Cardiac muscle cell (in vitro differentiated cells and primary cell): ENCODE measurements at regions not wholly inside any gene's neighbourhood (a gene's known extent, or its start where the extent isn't known, plus 50 kb on each side); places are given as distances from the start of the nearest gene placed in this dataset.

Experiments
- DNase-seq, 2 donors: peaks; one replicate each; pipeline versions ENCODE4 v3.0.0 to v3.0.0-alpha.2; 2010 to 2017; ENCODE audit warnings: low read depth in 1 of 2, low spot score in 1 of 2
- H3K27ac ChIP-seq: fragments of 200-600 bp; sonication (generic); 2 replicates; pipeline ENCODE4 v1.5.1; 2016
- H3K27me3 ChIP-seq: fragments of 200-600 bp; sonication (generic); 2 replicates; pipeline ENCODE4 v1.6.0; 2016; ENCODE audit warnings: control low read depth
- H3K36me3 ChIP-seq: fragments of 200-600 bp; sonication (generic); 2 replicates; pipeline ENCODE4 v1.5.1; 2016; ENCODE audit warnings: control low read depth
- H3K4me1 ChIP-seq: fragments of 200-600 bp; sonication (generic); 2 replicates; pipeline ENCODE4 v1.8.1; 2017; ENCODE audit warnings: low read depth, mild to moderate bottlenecking, mixed run types
- H3K4me3 ChIP-seq: fragments of 200-600 bp; sonication (generic); 2 replicates; pipeline ENCODE4 v1.5.1; 2016; ENCODE audit warnings: mild to moderate bottlenecking
- H3K9me3 ChIP-seq: fragments of 200-600 bp; sonication (generic); 2 replicates; pipeline ENCODE4 v1.5.1; 2017; ENCODE audit warnings: low read depth, mild to moderate bottlenecking, control low read depth
- TF ChIP-seq, protein P1 (sequence below): IDR thresholded peaks from 2 replicates; pipeline ENCODE4 v1.5.1; 2012; ENCODE audit warnings: low read depth, mild to moderate bottlenecking, low read length

DNA sequence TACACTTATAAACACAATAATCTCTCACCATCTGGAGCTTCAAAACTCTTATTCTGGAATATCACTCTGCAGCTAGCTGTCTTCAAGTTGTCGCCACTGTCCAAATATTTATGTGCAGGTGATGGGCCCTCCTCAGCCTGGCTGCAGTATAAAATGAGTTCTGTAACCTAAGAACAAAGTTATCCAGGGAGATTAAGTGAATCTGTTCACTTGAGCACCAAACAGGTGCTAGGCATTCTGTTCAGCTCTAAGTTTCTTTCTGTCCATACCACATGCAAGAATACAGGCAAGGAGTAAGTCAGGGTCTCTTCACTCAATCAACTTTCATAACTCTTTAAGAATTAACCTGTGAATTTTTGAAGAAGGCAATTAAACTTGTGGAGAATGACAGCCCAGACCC lies 344.1 kb downstream of the PLK2 start:
- H3K4me3 ChIP-seq = no peak overlapping the region
- no peaks in the 10 kb centered on the region for H3K4me1 ChIP-seq
- TF ChIP-seq, protein P1, sequence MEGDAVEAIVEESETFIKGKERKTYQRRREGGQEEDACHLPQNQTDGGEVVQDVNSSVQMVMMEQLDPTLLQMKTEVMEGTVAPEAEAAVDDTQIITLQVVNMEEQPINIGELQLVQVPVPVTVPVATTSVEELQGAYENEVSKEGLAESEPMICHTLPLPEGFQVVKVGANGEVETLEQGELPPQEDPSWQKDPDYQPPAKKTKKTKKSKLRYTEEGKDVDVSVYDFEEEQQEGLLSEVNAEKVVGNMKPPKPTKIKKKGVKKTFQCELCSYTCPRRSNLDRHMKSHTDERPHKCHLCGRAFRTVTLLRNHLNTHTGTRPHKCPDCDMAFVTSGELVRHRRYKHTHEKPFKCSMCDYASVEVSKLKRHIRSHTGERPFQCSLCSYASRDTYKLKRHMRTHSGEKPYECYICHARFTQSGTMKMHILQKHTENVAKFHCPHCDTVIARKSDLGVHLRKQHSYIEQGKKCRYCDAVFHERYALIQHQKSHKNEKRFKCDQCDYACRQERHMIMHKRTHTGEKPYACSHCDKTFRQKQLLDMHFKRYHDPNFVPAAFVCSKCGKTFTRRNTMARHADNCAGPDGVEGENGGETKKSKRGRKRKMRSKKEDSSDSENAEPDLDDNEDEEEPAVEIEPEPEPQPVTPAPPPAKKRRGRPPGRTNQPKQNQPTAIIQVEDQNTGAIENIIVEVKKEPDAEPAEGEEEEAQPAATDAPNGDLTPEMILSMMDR = no peak
- H3K36me3 ChIP-seq = no peaks in the 10 kb centered on the region
- H3K27me3 ChIP-seq = no peaks in the 10 kb centered on the region
- H3K27ac ChIP-seq = no peak overlapping the region
- H3K9me3 ChIP-seq = no peaks in the 10 kb centered on the region
- DNase-seq = no peak

DNA sequence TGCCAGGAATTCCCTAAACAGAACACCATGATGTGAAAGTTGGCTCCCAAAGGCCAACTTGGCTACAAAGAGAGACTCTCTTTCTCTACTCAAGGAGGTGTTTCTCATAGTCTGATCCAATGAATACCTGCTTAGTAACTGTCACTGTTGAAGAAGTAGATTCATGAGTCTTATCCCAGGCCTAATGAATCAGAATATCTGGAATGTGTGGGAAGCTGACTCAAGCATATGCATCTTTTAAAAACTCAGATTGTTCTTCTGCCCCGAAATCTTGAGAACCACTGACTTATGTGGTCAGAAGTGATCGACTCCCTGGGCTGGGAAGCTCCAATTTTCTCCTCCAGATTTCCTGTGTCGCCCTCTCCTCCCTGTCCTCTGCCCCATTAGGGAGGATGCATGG lies 345.6 kb downstream of the PLK2 start:
- no peaks in the 10 kb centered on the region for H3K9me3 ChIP-seq
- no peak overlapping the region for H3K27ac ChIP-seq
- TF ChIP-seq, protein P1 = no peak
- no peak overlapping the region for H3K4me3 ChIP-seq
- H3K27me3 ChIP-seq = no peaks in the 10 kb centered on the region
- no peaks in the 10 kb centered on the region for H3K4me1 ChIP-seq
- no peaks in the 10 kb centered on the region for H3K36me3 ChIP-seq
- peak in 1 of 2 donors; percentile 32 for DNase-seq

DNA sequence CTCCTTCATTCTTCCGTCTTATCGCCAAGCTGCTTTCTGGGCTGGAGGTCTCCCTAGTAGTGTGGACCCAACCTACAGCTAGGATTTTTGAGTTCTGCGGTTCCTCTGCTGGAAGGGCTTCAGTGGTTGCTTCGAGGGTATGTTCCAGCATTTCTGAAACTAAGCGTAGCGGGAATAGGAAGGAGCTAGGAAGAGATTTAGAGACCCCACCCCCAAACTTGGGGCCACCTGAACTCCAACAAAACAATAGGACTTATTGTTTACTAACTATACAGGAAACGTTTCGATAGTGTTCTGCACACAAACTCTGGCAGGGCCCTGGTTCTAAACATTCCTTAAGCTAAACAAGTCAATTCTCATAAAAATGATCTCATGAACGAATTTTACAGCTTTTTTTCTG lies 346.7 kb downstream of the PLK2 start:
- Histone ChIP-seq H3K27ac (no peak overlapping the region), H3K27me3 (no peaks in the 10 kb centered on the region), H3K4me3 (no peak overlapping the region), H3K4me1 (no peaks in the 10 kb centered on the region), H3K36me3 (no peaks in the 10 kb centered on the region), H3K9me3 (no peaks in the 10 kb centered on the region)
- TF ChIP-seq, protein P1 = no peak
- DNase-seq = no peak

DNA sequence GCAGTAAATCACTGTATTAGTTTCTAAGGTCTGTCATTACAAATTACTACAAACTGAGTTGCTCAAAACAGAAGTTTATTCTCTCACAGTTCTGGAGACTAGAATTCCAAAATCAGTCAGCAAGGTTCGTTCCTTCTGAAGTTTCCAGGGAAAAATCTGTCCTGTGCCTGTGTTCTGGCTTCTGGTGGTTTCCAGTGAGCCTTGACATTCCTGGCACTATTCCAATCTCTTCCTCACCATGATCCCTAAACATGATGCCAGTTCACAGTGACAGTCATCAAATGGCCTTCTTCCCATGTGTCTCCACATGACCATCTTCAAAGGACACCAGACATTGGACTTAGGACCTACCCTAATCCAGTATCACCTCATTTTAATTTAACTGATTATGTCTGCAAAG lies 351.4 kb downstream of the PLK2 start:
- H3K9me3 ChIP-seq = no peaks in the 10 kb centered on the region
- no peak overlapping the region for H3K27ac ChIP-seq
- H3K4me3 ChIP-seq = no peak overlapping the region
- H3K36me3 ChIP-seq = no peaks in the 10 kb centered on the region
- DNase-seq = no peak
- TF ChIP-seq, protein P1 = no peak
- no peaks in the 10 kb centered on the region for H3K27me3 ChIP-seq
- H3K4me1 ChIP-seq = no peaks in the 10 kb centered on the region

DNA sequence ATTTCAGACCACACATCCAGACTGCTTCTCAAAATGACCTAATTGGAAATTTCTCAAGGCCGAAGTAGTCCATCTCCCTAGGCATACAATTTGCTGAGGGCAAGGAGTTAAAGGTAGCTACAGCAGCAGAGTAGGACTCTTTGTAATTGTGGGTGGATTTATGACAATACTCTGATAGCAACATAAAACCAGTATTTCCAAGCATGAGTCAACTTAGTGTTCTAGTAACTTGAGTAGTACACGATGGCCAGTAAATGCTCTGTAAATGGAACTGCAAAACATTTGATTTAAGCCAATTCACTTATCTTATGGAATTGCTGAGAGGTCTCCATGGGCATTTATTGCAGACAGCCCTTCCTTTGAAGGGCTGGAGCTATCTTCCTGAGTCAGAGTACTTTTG lies 352.2 kb downstream of the PLK2 start:
- H3K4me1 ChIP-seq = no peaks in the 10 kb centered on the region
- no peaks in the 10 kb centered on the region for H3K27me3 ChIP-seq
- no peaks in the 10 kb centered on the region for H3K9me3 ChIP-seq
- H3K27ac ChIP-seq = no peak overlapping the region
- no peak overlapping the region for H3K4me3 ChIP-seq
- H3K36me3 ChIP-seq = no peaks in the 10 kb centered on the region
- DNase-seq = peak in 1 of 2 donors; percentile 11
- TF ChIP-seq, protein P1 = no peak
